ENCODE measurements at regions not wholly inside any gene's neighbourhood (a gene's known extent, or its start where the extent isn't known, plus 50 kb on each side); places are given as distances from the start of the nearest gene placed in this dataset.
"Not testable (repeated sequence)": the region's sequence is repeated elsewhere in the genome, so short reads cannot be mapped to it uniquely, and the experiment has no call there.

GRCh38 chr21:27570306-27570868 is 603.5 kb upstream of the ADAMTS5 start:
- in situ Hi-C loops (cut with HindIII; ENCODE audit: low sequenced_read_pairs), result no loop called here
- DNase-seq (ENCODE audit: low spot score), result no peak

- no peak for DNase-seq (ENCODE audit: low spot score)
- in situ Hi-C loops (cut with HindIII; ENCODE audit: low sequenced_read_pairs), result no loop called here
These were observed 602.9 kb upstream of the ADAMTS5 start for GRCh38 chr21:27569831-27570230.

DNA sequence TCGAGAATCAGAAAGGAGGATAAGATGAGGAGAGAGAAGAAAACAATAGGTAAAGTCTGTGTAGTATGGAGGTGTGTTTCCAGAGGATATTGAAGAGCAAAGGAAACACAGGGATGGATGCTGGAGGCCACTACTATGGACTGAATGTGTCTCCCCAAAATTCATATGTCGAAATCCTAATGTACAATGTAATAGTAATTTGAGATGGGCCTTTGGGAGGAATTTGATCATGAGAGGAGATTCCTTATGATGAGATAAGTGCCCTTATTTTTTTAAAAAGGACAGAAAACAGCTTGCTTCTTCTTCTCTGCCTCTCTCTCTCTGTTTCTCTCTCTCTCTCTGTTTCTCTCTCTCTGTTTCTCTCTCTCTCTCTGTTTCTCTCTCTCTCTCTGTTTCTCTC is 602.2 kb upstream of the ADAMTS5 start:
- in situ Hi-C loops (cut with HindIII; ENCODE audit: low sequenced_read_pairs), result no loop called here
- DNase-seq (ENCODE audit: low spot score), result no peak

- in situ Hi-C loops (cut with HindIII; ENCODE audit: low sequenced_read_pairs), result no loop called here
- DNase-seq (ENCODE audit: low spot score), result no peak
These were observed 600.5 kb upstream of the ADAMTS5 start for GRCh38 chr21:27567381-27567780.

DNA sequence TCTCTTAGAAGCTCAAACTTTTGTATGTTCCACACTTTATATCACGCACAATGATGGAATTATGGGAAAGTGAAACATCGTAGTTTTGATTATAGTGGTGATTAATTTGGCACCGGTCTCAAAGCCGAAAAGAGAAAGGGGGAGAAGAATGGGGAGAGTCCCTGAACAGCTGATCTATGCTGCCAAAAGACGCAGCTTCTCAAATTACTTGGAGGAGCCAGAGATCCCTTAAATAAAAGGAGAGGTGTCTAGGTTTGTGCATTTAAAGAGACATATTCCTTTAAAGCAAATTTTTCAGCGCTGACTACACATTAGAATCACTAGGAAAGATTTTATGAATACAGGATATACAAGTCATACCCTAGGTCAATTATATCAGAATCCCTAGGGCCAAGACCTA is 599.6 kb upstream of the ADAMTS5 start:
- in situ Hi-C loops (cut with HindIII; ENCODE audit: low sequenced_read_pairs), result no loop called here
- no peak for DNase-seq (ENCODE audit: low spot score)

- in situ Hi-C loops (cut with HindIII; ENCODE audit: low sequenced_read_pairs), result no loop called here
- DNase-seq (ENCODE audit: low spot score), result no peak
These were observed 598.5 kb upstream of the ADAMTS5 start for GRCh38 chr21:27565364-27565763.

- peak; percentile 76 for DNase-seq (ENCODE audit: low spot score)
- in situ Hi-C loops (cut with HindIII; ENCODE audit: low sequenced_read_pairs), result no loop called here
These were observed 597.9 kb upstream of the ADAMTS5 start for GRCh38 chr21:27564684-27565301.

- in situ Hi-C loops (cut with HindIII; ENCODE audit: low sequenced_read_pairs), result no loop called here
- DNase-seq (ENCODE audit: low spot score), result no peak
These were observed 595.4 kb upstream of the ADAMTS5 start for GRCh38 chr21:27562303-27562702.

- in situ Hi-C loops (cut with HindIII; ENCODE audit: low sequenced_read_pairs), result no loop called here
- DNase-seq (ENCODE audit: low spot score), result no peak
These were observed 594.2 kb upstream of the ADAMTS5 start for GRCh38 chr21:27561116-27561515.

DNA sequence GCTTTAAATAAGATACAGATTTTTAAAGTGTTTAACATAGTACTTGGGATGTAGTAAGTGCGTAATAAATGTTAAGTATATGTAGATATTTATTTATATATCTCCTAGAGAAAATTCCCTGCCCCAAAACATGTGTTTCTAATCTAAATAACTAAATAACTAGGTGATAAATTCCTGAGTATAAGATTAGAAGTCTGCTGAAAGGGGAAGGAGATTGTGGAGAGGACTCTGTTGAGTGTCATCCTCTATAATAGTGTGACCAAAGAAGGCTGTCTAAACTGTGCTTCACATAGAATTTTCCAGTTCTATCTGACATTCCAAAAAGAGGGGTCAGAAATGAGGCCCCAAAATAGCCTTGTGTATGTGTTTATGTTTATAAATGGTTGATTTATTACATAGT is 590.5 kb upstream of the ADAMTS5 start:
- DNase-seq (ENCODE audit: low spot score), result no peak
- in situ Hi-C loops (cut with HindIII; ENCODE audit: low sequenced_read_pairs), result no loop called here

- in situ Hi-C loops (cut with HindIII; ENCODE audit: low sequenced_read_pairs), result no loop called here
- DNase-seq (ENCODE audit: low spot score), result no peak
These were observed 589.1 kb upstream of the ADAMTS5 start for GRCh38 chr21:27555996-27556395.

GRCh38 chr21:27550287-27550686 is 583.4 kb upstream of the ADAMTS5 start:
- no peak for DNase-seq (ENCODE audit: low spot score)
- in situ Hi-C loops (cut with HindIII; ENCODE audit: low sequenced_read_pairs), result no loop called here

DNA sequence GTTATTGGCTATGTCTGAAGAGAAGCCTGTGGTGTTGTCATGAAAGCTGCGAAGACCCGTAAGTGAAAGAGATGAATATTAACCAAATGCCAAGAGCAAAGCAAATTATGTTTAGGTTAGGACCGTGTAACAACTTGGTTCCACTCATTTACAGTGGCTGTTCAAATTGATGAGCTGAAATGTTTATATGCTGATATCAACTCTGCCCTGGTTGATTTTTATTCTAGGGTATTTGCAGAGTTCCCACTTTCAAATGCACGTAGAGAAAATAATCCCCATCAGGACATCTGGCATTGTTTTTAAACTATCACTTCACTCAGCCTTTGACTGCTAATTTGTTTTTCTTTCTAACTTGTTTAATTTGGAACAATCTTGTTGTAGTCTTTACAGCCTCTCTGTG is 581.6 kb upstream of the ADAMTS5 start:
- in situ Hi-C loops (cut with HindIII; ENCODE audit: low sequenced_read_pairs), result no loop called here
- DNase-seq (ENCODE audit: low spot score), result no peak

DNA sequence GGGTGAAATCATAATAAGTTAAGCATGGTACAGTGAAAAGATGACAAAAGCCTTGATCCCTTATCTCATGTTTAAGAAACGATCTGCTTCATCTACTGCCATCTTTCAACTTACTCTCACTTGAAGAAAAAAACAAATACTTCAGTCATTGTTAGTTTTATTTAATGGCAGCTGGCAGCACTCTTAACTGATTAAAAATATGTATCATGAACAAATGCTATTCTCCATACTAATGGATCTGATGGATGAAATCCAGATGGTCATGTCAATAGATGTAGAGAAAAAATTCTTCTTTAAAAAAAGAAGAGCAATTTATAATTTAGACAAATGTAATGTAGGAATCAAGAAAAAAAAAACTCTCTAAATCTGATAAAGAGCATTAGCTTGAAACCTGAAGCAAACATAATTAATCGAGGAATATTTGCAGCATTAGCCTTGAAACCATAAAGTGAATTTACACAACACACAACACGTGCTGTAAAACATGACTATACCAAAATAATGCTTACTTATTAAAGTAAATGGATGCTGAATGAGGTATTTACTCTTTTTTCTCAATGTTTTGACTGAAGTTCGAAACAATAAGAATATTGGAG is 579.0 kb upstream of the ADAMTS5 start:
- no peak for DNase-seq (ENCODE audit: low spot score)
- in situ Hi-C loops (cut with HindIII; ENCODE audit: low sequenced_read_pairs), result no loop called here

DNA sequence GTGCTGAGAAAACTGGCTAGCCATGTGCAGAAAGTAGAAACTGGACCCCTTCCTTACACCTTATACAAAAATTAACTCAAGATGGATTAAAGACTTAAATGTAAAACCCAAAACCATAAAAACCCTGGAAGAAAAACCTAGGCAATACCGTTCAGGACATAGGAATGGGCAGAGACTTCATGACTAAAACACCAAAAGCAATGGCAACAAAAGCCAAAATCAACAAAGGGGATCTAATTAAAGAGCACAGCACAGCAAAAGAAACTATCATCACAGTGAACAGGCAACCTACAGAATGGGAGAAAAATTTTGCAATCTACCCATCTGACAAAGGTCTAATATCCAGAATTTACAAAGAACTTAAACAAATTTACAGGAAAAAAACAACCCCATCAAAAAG is 575.2 kb upstream of the ADAMTS5 start:
- DNase-seq (ENCODE audit: low spot score); in situ Hi-C loops (cut with HindIII; ENCODE audit: low sequenced_read_pairs): not testable (repeated sequence)

- in situ Hi-C loops (cut with HindIII; ENCODE audit: low sequenced_read_pairs), result no loop called here
- no peak for DNase-seq (ENCODE audit: low spot score)
These were observed 569.4 kb upstream of the ADAMTS5 start for GRCh38 chr21:27536319-27536718.

- DNase-seq (ENCODE audit: low spot score), result no peak
- in situ Hi-C loops (cut with HindIII; ENCODE audit: low sequenced_read_pairs), result no loop called here
These were observed 568.3 kb upstream of the ADAMTS5 start for GRCh38 chr21:27535188-27535587.

DNA sequence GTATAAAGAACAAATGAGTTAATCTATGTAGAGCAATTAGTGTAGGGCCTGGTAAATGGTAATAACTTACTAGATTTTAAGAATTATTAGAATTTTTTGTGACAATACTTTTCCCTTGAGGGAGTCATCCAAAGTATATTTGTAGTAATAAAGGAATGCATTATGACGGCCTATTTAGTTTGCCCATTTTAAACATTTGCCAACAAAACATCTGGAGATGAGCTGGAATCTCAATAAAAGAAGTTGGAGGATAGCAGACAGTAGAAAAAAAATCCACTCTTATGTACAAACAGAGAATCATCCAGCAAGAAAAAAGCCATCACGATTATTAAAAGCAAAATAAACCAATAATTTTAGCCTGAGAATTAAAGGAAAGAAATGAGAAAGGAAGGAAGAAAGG is 567.3 kb upstream of the ADAMTS5 start:
- in situ Hi-C loops (cut with HindIII; ENCODE audit: low sequenced_read_pairs), result no loop called here
- no peak for DNase-seq (ENCODE audit: low spot score)

DNA sequence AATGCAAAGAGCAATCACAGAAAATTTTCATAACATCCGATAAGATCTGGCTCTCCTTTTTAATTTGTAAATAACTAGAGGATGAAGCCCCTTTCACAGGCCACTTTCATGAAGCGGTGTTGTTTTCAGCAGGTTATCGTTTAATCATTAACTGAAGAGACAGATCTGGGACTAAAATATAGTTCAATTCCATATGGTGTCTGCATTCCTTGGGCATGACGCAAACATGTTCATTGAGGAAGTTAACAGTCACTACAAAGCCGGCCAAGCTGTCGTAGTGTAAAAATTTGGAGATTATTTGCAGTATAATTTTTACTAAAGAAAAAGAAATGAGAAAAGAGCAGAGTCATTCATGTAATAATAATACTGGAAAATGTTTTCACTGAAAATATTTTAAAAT is 565.2 kb upstream of the ADAMTS5 start:
- in situ Hi-C loops (cut with HindIII; ENCODE audit: low sequenced_read_pairs), result no loop called here
- DNase-seq (ENCODE audit: low spot score), result no peak

GRCh38 chr21:27528697-27529096 is 561.8 kb upstream of the ADAMTS5 start:
- no peak for DNase-seq (ENCODE audit: low spot score)
- in situ Hi-C loops (cut with HindIII; ENCODE audit: low sequenced_read_pairs), result no loop called here

GRCh38 chr21:27526451-27526850 is 559.6 kb upstream of the ADAMTS5 start:
- in situ Hi-C loops (cut with HindIII; ENCODE audit: low sequenced_read_pairs), result no loop called here
- DNase-seq (ENCODE audit: low spot score), result no peak

Data from G401 (cell line).